ENCODE measurements at regions not wholly inside any gene's neighbourhood (a gene's known extent, or its start where the extent isn't known, plus 50 kb on each side); places are given as distances from the start of the nearest gene placed in this dataset.

- no peak for DNase-seq
These were observed 183.3 kb upstream of the ETAA1 start for GRCh38 chr2:67213677-67214402.

- no peak for DNase-seq
These were observed 182.4 kb upstream of the ETAA1 start for GRCh38 chr2:67214585-67215185.

- DNase-seq, result no peak
These were observed 181.7 kb upstream of the ETAA1 start for GRCh38 chr2:67215214-67216055.

GRCh38 chr2:67216103-67216502, 181.0 kb upstream of the ETAA1 start:
- DNase-seq, result no peak

- DNase-seq, result no peak
These were observed 180.3 kb upstream of the ETAA1 start for GRCh38 chr2:67216881-67217280.

- DNase-seq, result no peak
These were observed 179.7 kb upstream of the ETAA1 start for GRCh38 chr2:67217398-67217797.

- DNase-seq, result no peak
These were observed 179.1 kb upstream of the ETAA1 start for GRCh38 chr2:67218056-67218455.

GRCh38 chr2:67219651-67220050, 177.5 kb upstream of the ETAA1 start:
- no peak for DNase-seq

GRCh38 chr2:67221266-67221665, 175.9 kb upstream of the ETAA1 start:
- DNase-seq, result no peak

- DNase-seq, result no peak
These were observed 171.7 kb upstream of the ETAA1 start for GRCh38 chr2:67225287-67225973.

- no peak for DNase-seq
These were observed 167.4 kb upstream of the ETAA1 start for GRCh38 chr2:67229706-67230105.

GRCh38 chr2:67232936-67233335, 164.2 kb upstream of the ETAA1 start:
- no peak for DNase-seq

- no peak for DNase-seq
These were observed 162.7 kb upstream of the ETAA1 start for GRCh38 chr2:67234440-67234839.

- DNase-seq, result no peak
These were observed 159.8 kb upstream of the ETAA1 start for GRCh38 chr2:67237288-67237687.

GRCh38 chr2:67240507-67240906, 156.6 kb upstream of the ETAA1 start:
- DNase-seq, result no peak

- DNase-seq, result no peak
These were observed 155.7 kb upstream of the ETAA1 start for GRCh38 chr2:67241453-67241852.

- no peak for DNase-seq
These were observed 154.7 kb upstream of the ETAA1 start for GRCh38 chr2:67242456-67242855.

GRCh38 chr2:67243919-67244318, 153.2 kb upstream of the ETAA1 start:
- DNase-seq, result no peak

GRCh38 chr2:67246791-67247190, 150.3 kb upstream of the ETAA1 start:
- no peak for DNase-seq

- no peak for DNase-seq
These were observed 145.4 kb upstream of the ETAA1 start for GRCh38 chr2:67251741-67252140.

- no peak for DNase-seq
These were observed 141.1 kb upstream of the ETAA1 start for GRCh38 chr2:67255933-67256615.

- DNase-seq, result no peak
These were observed 140.2 kb upstream of the ETAA1 start for GRCh38 chr2:67256892-67257291.

- DNase-seq, result no peak
These were observed 139.0 kb upstream of the ETAA1 start for GRCh38 chr2:67258122-67258521.

Measured in right forelimb (tissue), 1 donor.